H1 (cell line): ENCODE measurements at regions not wholly inside any gene's neighbourhood (a gene's known extent, or its start where the extent isn't known, plus 50 kb on each side); places are given as distances from the start of the nearest gene placed in this dataset.

ENCODE experiments used
- CTCF ChIA-PET: fragments of 300-600 bp; sonication (Branson Sonifier 250); formaldehyde crosslinking; loops from one replicate; lab custom pipeline; 2021; ENCODE audit not compliant: partially characterized antibody; lab: Charles Lee
- POLR2A ChIA-PET: fragments of 300-600 bp; sonication (Branson Sonifier 250); formaldehyde crosslinking; loops from one replicate; lab custom pipeline; 2021; ENCODE audit warnings: inconsistent platforms; ENCODE audit not compliant: partially characterized antibody; lab: Charles Lee
- DNase-seq, 2 experiments: peaks; one replicate each; pipeline versions ENCODE4 v3.0.0 to v3.0.0-alpha.2; 2010 to 2022; ENCODE audit warnings: low spot score in 2 of 2, low read depth in 1 of 2, mixed read lengths in 1 of 2
- FAIRE-seq: peaks from 2 replicates; lab custom pipeline; 2011; peaks lifted over from hg19 to GRCh38; lab: Jason Lieb, UNC
- H2AFZ ChIP-seq: 2 replicates; pipeline ENCODE4 v1.8.1; 2012; ENCODE audit warnings: low read length, inconsistent platforms
- H2AK5ac ChIP-seq: 2 replicates; pipeline ENCODE4 v1.6.1; 2013; ENCODE audit warnings: low read depth, low read length
- H2BK120ac ChIP-seq: replicated peaks from 2 replicates; pipeline ENCODE3; 2013; ENCODE audit warnings: low read depth, low read length, inconsistent platforms
- H2BK12ac ChIP-seq: 2 replicates; pipeline ENCODE4 v1.6.1; 2013; ENCODE audit warnings: low read depth, low read length
- H2BK15ac ChIP-seq: 2 replicates; pipeline ENCODE4 v1.6.1; 2013; ENCODE audit warnings: low read length
- H2BK20ac ChIP-seq: 2 replicates; pipeline ENCODE4 v1.6.1; 2013; ENCODE audit warnings: low read length
- H2BK5ac ChIP-seq: 2 replicates; pipeline ENCODE4 v1.6.1; 2013; ENCODE audit warnings: low read depth, low read length
- H3K14ac ChIP-seq: 2 replicates; pipeline ENCODE4 v1.6.1; 2013; ENCODE audit warnings: inconsistent platforms; ENCODE audit not compliant: insufficient read length
- H3K18ac ChIP-seq: 2 replicates; pipeline ENCODE4 v1.6.1; 2013; ENCODE audit warnings: low read length; ENCODE audit errors: extremely low read depth
- H3K23ac ChIP-seq: 2 replicates; pipeline ENCODE4 v1.6.1; 2013; ENCODE audit warnings: inconsistent platforms; ENCODE audit not compliant: insufficient read length
- H3K23me2 ChIP-seq: 2 replicates; pipeline ENCODE4 v1.6.1; 2013; ENCODE audit warnings: low read depth, low read length
- H3K27ac ChIP-seq: 2 replicates; pipeline ENCODE4 v1.6.1; 2011; ENCODE audit warnings: low read depth, low read length, inconsistent platforms
- H3K27me3 ChIP-seq, 4 experiments: replicated peaks in 1 of 4; 1 replicate in 1 of 4; 2 replicates in 3 of 4; pipeline versions ENCODE4 v1.6.1 to v1.8.1; 2011 to 2013; ENCODE audit warnings: low read length in 3 of 4, mild to moderate bottlenecking in 3 of 4, inconsistent platforms in 2 of 4, mixed read lengths in 2 of 4, moderate library complexity in 1 of 4; ENCODE audit not compliant: control insufficient read depth in 3 of 4, insufficient read depth in 3 of 4; ENCODE audit errors: extremely low read depth in 1 of 4
- H3K36me3 ChIP-seq, 4 experiments: 2 replicates each; pipeline versions ENCODE4 v1.6.1 to v1.8.1; 2011 to 2013; ENCODE audit warnings: mild to moderate bottlenecking in 4 of 4, low read length in 3 of 4, moderate library complexity in 2 of 4, control low read depth in 1 of 4, inconsistent platforms in 1 of 4; ENCODE audit not compliant: insufficient read depth in 4 of 4, control insufficient read depth in 2 of 4
- H3K4ac ChIP-seq: replicated peaks from 2 replicates; pipeline ENCODE3; 2013; ENCODE audit warnings: low read length, low read depth, mixed read lengths, inconsistent platforms; ENCODE audit not compliant: insufficient read length
- H3K4me1 ChIP-seq, 4 experiments: replicated peaks in 1 of 4; 1 replicate in 1 of 4; 2 replicates in 3 of 4; pipeline versions ENCODE4 v1.6.1 to v1.8.1; 2011 to 2013; ENCODE audit warnings: low read length in 3 of 4, inconsistent platforms in 2 of 4, mixed read lengths in 1 of 4; ENCODE audit not compliant: insufficient read depth in 4 of 4, control insufficient read depth in 3 of 4
- H3K4me2 ChIP-seq, 2 experiments: 2 replicates each; pipeline versions ENCODE4 v1.6.1 to v1.8.1; 2011 to 2013; ENCODE audit warnings: low read depth in 2 of 2, low read length in 2 of 2, control low read depth in 1 of 2, inconsistent platforms in 1 of 2, mild to moderate bottlenecking in 1 of 2; ENCODE audit not compliant: insufficient read depth in 1 of 2
- H3K4me3 ChIP-seq, 4 experiments: fragments of 200-600, 300-600 bp in 1 of 4; sonication (generic), shearing (Covaris generic), sonication (Bioruptor Twin) in 1 of 4; 2 replicates each; pipeline versions ENCODE4 v1.5.1 to v1.8.1; 2011 to 2016; ENCODE audit warnings: low read length in 4 of 4, low read depth in 3 of 4, control low read depth in 2 of 4, inconsistent platforms in 2 of 4, mild to moderate bottlenecking in 2 of 4, mixed read lengths in 1 of 4, moderate library complexity in 1 of 4; ENCODE audit not compliant: insufficient read depth in 2 of 4; ENCODE audit errors: extremely low read depth in 1 of 4
- H3K56ac ChIP-seq: replicated peaks from 2 replicates; pipeline ENCODE3; 2013; ENCODE audit warnings: low read depth, mild to moderate bottlenecking, mixed read lengths, low read length, inconsistent platforms; ENCODE audit not compliant: insufficient read length
- H3K79me1 ChIP-seq: 2 replicates; pipeline ENCODE4 v1.6.1; 2013; ENCODE audit warnings: low read depth, low read length, control low read depth
- H3K79me2 ChIP-seq, 2 experiments: 2 replicates each; pipeline versions ENCODE4 v1.6.1 to v1.8.1; 2012 to 2013; ENCODE audit warnings: low read length in 2 of 2, mild to moderate bottlenecking in 2 of 2, inconsistent platforms in 1 of 2; ENCODE audit not compliant: insufficient read depth in 2 of 2, control insufficient read depth in 1 of 2
- H3K9ac ChIP-seq, 4 experiments: replicated peaks in 1 of 4; 1 replicate in 1 of 4; 2 replicates in 3 of 4; pipeline versions ENCODE4 v1.6.1 to v1.8.1; 2011 to 2013; ENCODE audit warnings: low read depth in 3 of 4, low read length in 3 of 4, control low read depth in 2 of 4, mild to moderate bottlenecking in 2 of 4, moderate library complexity in 2 of 4, inconsistent platforms in 1 of 4; ENCODE audit errors: extremely low read depth in 1 of 4
- H3K9me3 ChIP-seq, 2 experiments: 2 replicates each; pipeline versions ENCODE4 v1.6.1 to v1.8.1; 2012 to 2013; ENCODE audit warnings: mild to moderate bottlenecking in 2 of 2, moderate library complexity in 2 of 2, control low read depth in 1 of 2, inconsistent platforms in 1 of 2, low read depth in 1 of 2, low read length in 1 of 2, mixed read lengths in 1 of 2; ENCODE audit not compliant: insufficient read depth in 2 of 2
- H4K20me1 ChIP-seq, 2 experiments: replicated peaks in 1 of 2; 2 replicates each; pipeline versions ENCODE3 to v1.8.1; 2011 to 2013; ENCODE audit warnings: inconsistent platforms in 2 of 2, low read length in 2 of 2, mild to moderate bottlenecking in 1 of 2; ENCODE audit not compliant: insufficient read depth in 2 of 2, control insufficient read depth in 1 of 2
- H4K5ac ChIP-seq: 2 replicates; pipeline ENCODE4 v1.6.1; 2013; ENCODE audit warnings: low read length, low read depth, mixed read lengths, inconsistent platforms; ENCODE audit not compliant: insufficient read length
- H4K8ac ChIP-seq: 2 replicates; pipeline ENCODE4 v1.8.0; 2013; ENCODE audit warnings: mild to moderate bottlenecking, moderate library complexity, low read length, inconsistent platforms; ENCODE audit not compliant: insufficient read depth; ENCODE audit errors: extremely low read depth
- H4K91ac ChIP-seq: replicated peaks from 2 replicates; pipeline ENCODE3; 2013; ENCODE audit warnings: low read length, mixed read lengths, inconsistent platforms; ENCODE audit not compliant: insufficient read length
- ATF3 ChIP-seq: IDR thresholded peaks from 2 replicates; pipeline ENCODE4 v1.6.1; 2011; ENCODE audit warnings: low read depth, mild to moderate bottlenecking, low read length; ENCODE audit not compliant: insufficient read depth
- FOSL1 ChIP-seq: IDR thresholded peaks from 2 replicates; pipeline ENCODE4 v1.6.1; 2011; ENCODE audit warnings: mild to moderate bottlenecking, low read depth, low read length, moderate library complexity; ENCODE audit not compliant: insufficient read depth
- TBP ChIP-seq: IDR thresholded peaks from 2 replicates; pipeline ENCODE4 v1.6.1; 2011; ENCODE audit warnings: low read depth, low read length, improper control_type of control experiment
- WGBS, 2 experiments: shearing (Covaris generic) in 1 of 2; methylation state at CpG; one replicate each; pipeline versions ENCODE4 v1.1.6 to v1.1.7; 2013 to 2015; ENCODE audit warnings: low lambda C conversion rate in 2 of 2, mixed read lengths in 2 of 2, inconsistent platforms in 1 of 2, low coverage in 1 of 2, missing lambda C conversion rate in 1 of 2; ENCODE audit not compliant: insufficient replicate concordance in 2 of 2, insufficient coverage in 1 of 2, insufficient read length in 1 of 2; ENCODE audit errors: extremely low coverage in 1 of 2, missing lambda C conversion rate in 1 of 2; 5-methylcytosine and 5-hydroxymethylcytosine counted together

GRCh38 chr16:51237861-51238378, 86.8 kb upstream of the SALL1 start:
- Histone ChIP-seq H4K91ac (no peak overlapping the region), H3K56ac (no peak overlapping the region), H2BK120ac (no peak overlapping the region), H3K9ac (no peak overlapping the region; a peak in 1 of 7 replicates), H4K8ac (no peak overlapping the region), H4K20me1 (peaks cover 0 to 9% of the 10 kb centered on the region in 2 experiments), H3K4ac (no peak overlapping the region), H4K5ac (no peak overlapping the region), H2BK15ac (no peak overlapping the region), H3K79me1 (no peaks in the 10 kb centered on the region), H2BK5ac (no peak overlapping the region), H2BK12ac (no peak overlapping the region), H3K36me3 (no peaks in the 10 kb centered on the region), H3K14ac (no peak overlapping the region), H3K27me3 (0 out of 7 replicates have a peak, but pooled peaks cover 0 to 3% (median 0%) of the 10 kb centered on the region in 4 experiments), H3K9me3 (0 out of 4 replicates have a peak, but pooled peaks cover 0 to 5% of the 10 kb centered on the region in 2 experiments), H3K23me2 (peaks cover 11% of the 10 kb centered on the region; the same call in 1 of the 2 replicates), H3K18ac (no peak overlapping the region), H3K27ac (no peak overlapping the region), H3K4me3 (no peak overlapping the region), H2AFZ (no peak overlapping the region), H2AK5ac (no peak overlapping the region), H3K4me1 (peaks cover 0 to 12% (median 7%) of the 10 kb centered on the region in 4 experiments; a peak in 6 of 7 replicates), H3K79me2 (no peaks in the 10 kb centered on the region), H3K4me2 (no peak overlapping the region), H2BK20ac (no peak overlapping the region), H3K23ac (no peak overlapping the region)
- FAIRE-seq (no peak), DNase-seq (no peak)
- POLR2A ChIA-PET = no interaction called here
- 50% methylated on average over 6 of the region's 6 CpGs; no CpG with 5 or more reads in 1 of the 2 experiments for WGBS, 2 experiments
- no peak for TF ChIP-seq ATF3
- TF ChIP-seq TBP = no peak
- TF ChIP-seq FOSL1 = no peak
- CTCF ChIA-PET = interaction anchor here (0.6 to 0.8 kb wide), 2 partner anchors 419 to 431 kb away, joined by 3 to 4 read pairs; no protein-coding TSS in a partner anchor
